Uterus (tissue), 2 donors: ENCODE measurements at regions not wholly inside any gene's neighbourhood (a gene's known extent, or its start where the extent isn't known, plus 50 kb on each side); places are given as distances from the start of the nearest gene placed in this dataset.

ENCODE experiments used
- POLR2A ChIP-seq, 2 donors: fragments of 450-650 bp; IDR thresholded peaks; one replicate each; pipeline ENCODE4 v1.6.1; 2016; ENCODE audit warnings: antibody characterized with exemption in 2 of 2, mild to moderate bottlenecking in 1 of 2, moderate library complexity in 1 of 2
- TF ChIP-seq, protein P1 (sequence below), 4 experiments: fragments of 200-600 bp in 2 of 4; fragments of 450-650 bp in 2 of 4; sonication (generic) in 2 of 4; IDR thresholded peaks; one replicate each; pipeline ENCODE4 v1.5.1; 2016 to 2019; ENCODE audit warnings: antibody characterized with exemption in 4 of 4, mild to moderate bottlenecking in 2 of 4, moderate library complexity in 1 of 4

DNA sequence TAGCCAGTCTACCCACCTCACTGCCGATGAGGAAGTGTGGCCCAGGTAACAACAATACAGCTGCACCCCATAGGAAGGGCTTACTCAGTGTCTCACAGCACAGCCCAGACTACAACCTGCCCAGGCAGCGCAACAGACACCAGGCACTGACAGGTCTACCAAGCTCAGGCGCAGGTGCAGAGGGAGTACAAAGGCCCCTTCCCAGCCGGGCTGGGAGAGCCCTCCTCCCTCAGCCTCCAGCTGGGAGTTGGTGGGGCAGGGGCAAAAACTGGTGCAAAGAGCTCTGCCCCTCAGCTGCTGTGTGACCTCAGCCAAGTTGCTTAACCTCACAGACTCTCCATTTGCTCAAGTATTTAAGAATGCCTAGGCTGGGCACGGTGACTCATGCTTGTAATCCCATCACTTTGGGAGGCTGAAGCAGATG, 112.6 kb upstream of the LHX1 start:
- TF ChIP-seq, protein P1, sequence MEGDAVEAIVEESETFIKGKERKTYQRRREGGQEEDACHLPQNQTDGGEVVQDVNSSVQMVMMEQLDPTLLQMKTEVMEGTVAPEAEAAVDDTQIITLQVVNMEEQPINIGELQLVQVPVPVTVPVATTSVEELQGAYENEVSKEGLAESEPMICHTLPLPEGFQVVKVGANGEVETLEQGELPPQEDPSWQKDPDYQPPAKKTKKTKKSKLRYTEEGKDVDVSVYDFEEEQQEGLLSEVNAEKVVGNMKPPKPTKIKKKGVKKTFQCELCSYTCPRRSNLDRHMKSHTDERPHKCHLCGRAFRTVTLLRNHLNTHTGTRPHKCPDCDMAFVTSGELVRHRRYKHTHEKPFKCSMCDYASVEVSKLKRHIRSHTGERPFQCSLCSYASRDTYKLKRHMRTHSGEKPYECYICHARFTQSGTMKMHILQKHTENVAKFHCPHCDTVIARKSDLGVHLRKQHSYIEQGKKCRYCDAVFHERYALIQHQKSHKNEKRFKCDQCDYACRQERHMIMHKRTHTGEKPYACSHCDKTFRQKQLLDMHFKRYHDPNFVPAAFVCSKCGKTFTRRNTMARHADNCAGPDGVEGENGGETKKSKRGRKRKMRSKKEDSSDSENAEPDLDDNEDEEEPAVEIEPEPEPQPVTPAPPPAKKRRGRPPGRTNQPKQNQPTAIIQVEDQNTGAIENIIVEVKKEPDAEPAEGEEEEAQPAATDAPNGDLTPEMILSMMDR (IDR thresholded peaks at IDR 0.05), result no peak
- TF ChIP-seq POLR2A (IDR thresholded peaks at IDR 0.05), result no peak
